HCT116 (cell line): ENCODE measurements at regions not wholly inside any gene's neighbourhood (a gene's known extent, or its start where the extent isn't known, plus 50 kb on each side); places are given as distances from the start of the nearest gene placed in this dataset.

Experiments used
- ATAC-seq: fragments of 200-7000 bp; cut with Tn5 transposase; 2 replicates; pipeline ENCODE4 v1.9.1; 2020; ENCODE audit warnings: mild to moderate bottlenecking, moderate library complexity
- BruUV-seq: library from RNA; stranded (reverse); fragments of 400-500 nt; replicated peaks from 2 replicates; lab custom pipeline; 2021; lab: Mats Ljungman, UMichigan
- CTCF ChIA-PET: fragments of 300-600 bp; sonication (Branson Sonifier 250); formaldehyde crosslinking; loops from one replicate; lab custom pipeline; 2021; ENCODE audit warnings: antibody characterized with exemption; lab: Charles Lee
- POLR2A ChIA-PET: fragments of 300-600, 350-600 bp; sonication (Branson Sonifier 250); formaldehyde crosslinking; loops from one replicate; lab custom pipeline; 2021; ENCODE audit warnings: antibody characterized with exemption; lab: Charles Lee
- RAD21 ChIA-PET, 2 experiments: fragments of 300-600 bp; sonication (Branson Sonifier 250); formaldehyde crosslinking; loops; one replicate each; lab custom pipeline; 2023; ENCODE audit warnings: low total read pairs in 2 of 2; ENCODE audit not compliant: uncharacterized antibody in 2 of 2, unreplicated experiment in 2 of 2, low non-redundant PET in 1 of 2; lab: Charles Lee
- DNase-seq: peaks from one replicate; pipeline ENCODE4 v3.0.0-alpha.2; 2010; ENCODE audit warnings: low read depth, low spot score
- H2AFZ ChIP-seq: fragments of 200-600 bp; shearing (Covaris generic), sonication (generic); 2 replicates; pipeline ENCODE4 v1.6.1; 2017; ENCODE audit warnings: low read depth, mixed run types, mixed read lengths, antibody characterized with exemption, low read length; ENCODE audit not compliant: poor library complexity, severe bottlenecking
- H3K27ac ChIP-seq: 2 replicates; pipeline ENCODE4 v1.5.1; 2012; ENCODE audit warnings: low read depth, low read length
- H3K27me3 ChIP-seq: fragments of 200-600 bp; sonication (generic); 2 replicates; pipeline ENCODE4 v1.6.1; 2016; ENCODE audit warnings: mixed run types, low read length, mixed read lengths; ENCODE audit not compliant: insufficient read depth
- H3K36me3 ChIP-seq, 2 experiments: fragments of 200-500 bp in 1 of 2; fragments of 200-600 bp in 1 of 2; sonication (Bioruptor generic) in 1 of 2; sonication (generic) in 1 of 2; 2 replicates each; pipeline versions ENCODE4 v1.5.1 to v1.6.1; 2014 to 2016; ENCODE audit warnings: low read length in 2 of 2, inconsistent platforms in 1 of 2, mixed read lengths in 1 of 2, mixed run types in 1 of 2; ENCODE audit not compliant: insufficient read depth in 2 of 2, control insufficient read depth in 1 of 2
- H3K4me1 ChIP-seq, 2 experiments: fragments of 200-600 bp in 1 of 2; sonication (generic) in 1 of 2; 2 replicates each; pipeline versions ENCODE4 v1.5.1 to v1.6.1; 2012 to 2017; ENCODE audit warnings: low read length in 2 of 2, inconsistent platforms in 1 of 2, mild to moderate bottlenecking in 1 of 2, mixed read lengths in 1 of 2, mixed run types in 1 of 2, moderate library complexity in 1 of 2; ENCODE audit not compliant: insufficient read depth in 2 of 2, control insufficient read depth in 1 of 2
- H3K4me2 ChIP-seq: fragments of 200-600 bp; sonication (generic); 2 replicates; pipeline ENCODE4 v1.6.1; 2017; ENCODE audit warnings: mixed run types, low read length, mixed read lengths
- H3K4me3 ChIP-seq, 2 experiments: fragments of 200-600 bp in 1 of 2; sonication (generic) in 1 of 2; replicated peaks in 1 of 2; 2 replicates each; pipeline ENCODE4 v1.5.1; 2011 to 2016; ENCODE audit warnings: low read length in 2 of 2, control low read depth in 1 of 2, low read depth in 1 of 2, mild to moderate bottlenecking in 1 of 2, mixed read lengths in 1 of 2, mixed run types in 1 of 2
- H3K79me2 ChIP-seq: fragments of 200-600 bp; sonication (generic); 2 replicates; pipeline ENCODE4 v1.6.1; 2017; ENCODE audit warnings: mild to moderate bottlenecking, mixed run types, low read length, moderate library complexity, mixed read lengths; ENCODE audit not compliant: insufficient read depth
- H3K9ac ChIP-seq: fragments of 200-600 bp; sonication (generic); 2 replicates; pipeline ENCODE4 v1.6.1; 2016; ENCODE audit warnings: low read length, mixed read lengths
- H3K9me2 ChIP-seq: fragments of 200-600 bp; sonication (generic), shearing (Covaris generic); 2 replicates; pipeline ENCODE4 v1.6.1; 2017; ENCODE audit warnings: mixed run types, mild to moderate bottlenecking, moderate library complexity; ENCODE audit not compliant: insufficient read depth
- H3K9me3 ChIP-seq, 2 experiments: fragments of 200-500 bp in 1 of 2; fragments of 200-600 bp in 1 of 2; sonication (Bioruptor generic) in 1 of 2; sonication (generic) in 1 of 2; 2 replicates each; pipeline ENCODE4 v1.6.1; 2014 to 2017; ENCODE audit warnings: low read length in 2 of 2, mixed read lengths in 2 of 2, inconsistent platforms in 1 of 2, low read depth in 1 of 2, mild to moderate bottlenecking in 1 of 2, mixed run types in 1 of 2, moderate library complexity in 1 of 2; ENCODE audit not compliant: control insufficient read depth in 1 of 2, insufficient read depth in 1 of 2
- H4K20me1 ChIP-seq: fragments of 200-600 bp; sonication (generic), shearing (Covaris generic); 2 replicates; pipeline ENCODE4 v1.6.1; 2017; ENCODE audit warnings: mixed run types, mild to moderate bottlenecking, moderate library complexity; ENCODE audit not compliant: insufficient read depth
- CEBPB ChIP-seq: IDR thresholded peaks from 2 replicates; pipeline ENCODE4 v1.6.1; 2012; ENCODE audit warnings: low read depth
- EGR1 ChIP-seq: IDR thresholded peaks from 2 replicates; pipeline ENCODE4 v1.6.1; 2012; ENCODE audit warnings: low read depth
- ELF1 ChIP-seq: IDR thresholded peaks from 2 replicates; pipeline ENCODE4 v1.6.1; 2012; ENCODE audit warnings: low read depth, borderline replicate concordance
- EZH2phosphoT487 ChIP-seq: fragments of 200-600 bp; IDR thresholded peaks from 2 replicates; pipeline ENCODE4 v1.6.1; 2018; ENCODE audit warnings: antibody characterized with exemption, borderline replicate concordance
- MAX ChIP-seq: IDR thresholded peaks from 2 replicates; pipeline ENCODE4 v1.6.1; 2012
- RAD21 ChIP-seq: IDR thresholded peaks from 2 replicates; pipeline ENCODE4 v1.6.1; 2012; ENCODE audit warnings: low read depth, mild to moderate bottlenecking
- SIN3A ChIP-seq: IDR thresholded peaks from 2 replicates; pipeline ENCODE4 v1.6.1; 2012; ENCODE audit warnings: low read depth
- SP1 ChIP-seq: IDR thresholded peaks from 2 replicates; pipeline ENCODE4 v1.6.1; 2012; ENCODE audit warnings: low read depth
- SRF ChIP-seq: IDR thresholded peaks from 2 replicates; pipeline ENCODE4 v1.6.1; 2012; ENCODE audit warnings: low read depth
- YY1 ChIP-seq: IDR thresholded peaks from 2 replicates; pipeline ENCODE4 v1.6.1; 2011; ENCODE audit warnings: low read length, low read depth, moderate library complexity, mild to moderate bottlenecking; ENCODE audit not compliant: insufficient replicate concordance; ENCODE audit errors: extremely low read depth
- ZNF274 ChIP-seq: fragments of 200-500 bp; sonication (Bioruptor generic); IDR thresholded peaks from 2 replicates; pipeline ENCODE4 v1.6.1; 2014; ENCODE audit warnings: mild to moderate bottlenecking, low read depth, low read length, inconsistent platforms
- intact Hi-C: fragments of 100-400 bp; cut with micrococcal nuclease; formaldehyde crosslinking; loops from 2 replicates; pipeline ENCODE4 v1.10.0; 2022
- TF ChIP-seq, protein P1 (sequence below), 3 experiments: fragments of 200-600 bp in 1 of 3; sonication (generic) in 1 of 3; IDR thresholded peaks in 2 of 3; conservative IDR thresholded peaks in 1 of 3; 2 replicates each; pipeline ENCODE4 v1.5.1; 2012 to 2017; ENCODE audit warnings: low read depth in 2 of 3, low read length in 2 of 3, antibody characterized with exemption in 1 of 3, borderline replicate concordance in 1 of 3, control low read depth in 1 of 3, mild to moderate bottlenecking in 1 of 3, mixed read lengths in 1 of 3, mixed run types in 1 of 3, moderate library complexity in 1 of 3; ENCODE audit not compliant: insufficient read depth in 1 of 3
- TF ChIP-seq, protein P2 (sequence below): IDR thresholded peaks from 2 replicates; pipeline ENCODE4 v1.6.1; 2012
- TF ChIP-seq, protein P3 (sequence below): IDR thresholded peaks from 2 replicates; pipeline ENCODE4 v1.6.1; 2011; ENCODE audit warnings: mild to moderate bottlenecking, low read length, moderate library complexity; ENCODE audit not compliant: insufficient replicate concordance; ENCODE audit errors: extremely low read depth

- DNase-seq = no peak
- H3K9me2 ChIP-seq = no peaks in the 10 kb centered on the region
- POLR2A ChIA-PET = no interaction called here
- no peak overlapping the region for H3K9ac ChIP-seq
- intact Hi-C loops = no loop called here
- no peak overlapping the region for H3K4me3 ChIP-seq
- TF ChIP-seq YY1 (no peak), EGR1 (no peak), MAX (no peak), RAD21 (no peak), CEBPB (no peak), ELF1 (no peak), SRF (no peak), EZH2phosphoT487 (no peak), ZNF274 (no peak), SIN3A (no peak), SP1 (no peak)
- TF ChIP-seq, protein P1, sequence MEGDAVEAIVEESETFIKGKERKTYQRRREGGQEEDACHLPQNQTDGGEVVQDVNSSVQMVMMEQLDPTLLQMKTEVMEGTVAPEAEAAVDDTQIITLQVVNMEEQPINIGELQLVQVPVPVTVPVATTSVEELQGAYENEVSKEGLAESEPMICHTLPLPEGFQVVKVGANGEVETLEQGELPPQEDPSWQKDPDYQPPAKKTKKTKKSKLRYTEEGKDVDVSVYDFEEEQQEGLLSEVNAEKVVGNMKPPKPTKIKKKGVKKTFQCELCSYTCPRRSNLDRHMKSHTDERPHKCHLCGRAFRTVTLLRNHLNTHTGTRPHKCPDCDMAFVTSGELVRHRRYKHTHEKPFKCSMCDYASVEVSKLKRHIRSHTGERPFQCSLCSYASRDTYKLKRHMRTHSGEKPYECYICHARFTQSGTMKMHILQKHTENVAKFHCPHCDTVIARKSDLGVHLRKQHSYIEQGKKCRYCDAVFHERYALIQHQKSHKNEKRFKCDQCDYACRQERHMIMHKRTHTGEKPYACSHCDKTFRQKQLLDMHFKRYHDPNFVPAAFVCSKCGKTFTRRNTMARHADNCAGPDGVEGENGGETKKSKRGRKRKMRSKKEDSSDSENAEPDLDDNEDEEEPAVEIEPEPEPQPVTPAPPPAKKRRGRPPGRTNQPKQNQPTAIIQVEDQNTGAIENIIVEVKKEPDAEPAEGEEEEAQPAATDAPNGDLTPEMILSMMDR (IDR thresholded peaks at IDR 0.05 in 2 of 3, conservative IDR thresholded peaks at IDR 0.05 in 1 of 3; ENCODE audit: borderline replicate concordance in 1 of 3, insufficient read depth in 1 of 3, low read depth in 2 of 3, low read length in 2 of 3) = no peak
- TF ChIP-seq, protein P2, sequence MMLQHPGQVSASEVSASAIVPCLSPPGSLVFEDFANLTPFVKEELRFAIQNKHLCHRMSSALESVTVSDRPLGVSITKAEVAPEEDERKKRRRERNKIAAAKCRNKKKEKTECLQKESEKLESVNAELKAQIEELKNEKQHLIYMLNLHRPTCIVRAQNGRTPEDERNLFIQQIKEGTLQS = no peak
- TF ChIP-seq, protein P3, sequence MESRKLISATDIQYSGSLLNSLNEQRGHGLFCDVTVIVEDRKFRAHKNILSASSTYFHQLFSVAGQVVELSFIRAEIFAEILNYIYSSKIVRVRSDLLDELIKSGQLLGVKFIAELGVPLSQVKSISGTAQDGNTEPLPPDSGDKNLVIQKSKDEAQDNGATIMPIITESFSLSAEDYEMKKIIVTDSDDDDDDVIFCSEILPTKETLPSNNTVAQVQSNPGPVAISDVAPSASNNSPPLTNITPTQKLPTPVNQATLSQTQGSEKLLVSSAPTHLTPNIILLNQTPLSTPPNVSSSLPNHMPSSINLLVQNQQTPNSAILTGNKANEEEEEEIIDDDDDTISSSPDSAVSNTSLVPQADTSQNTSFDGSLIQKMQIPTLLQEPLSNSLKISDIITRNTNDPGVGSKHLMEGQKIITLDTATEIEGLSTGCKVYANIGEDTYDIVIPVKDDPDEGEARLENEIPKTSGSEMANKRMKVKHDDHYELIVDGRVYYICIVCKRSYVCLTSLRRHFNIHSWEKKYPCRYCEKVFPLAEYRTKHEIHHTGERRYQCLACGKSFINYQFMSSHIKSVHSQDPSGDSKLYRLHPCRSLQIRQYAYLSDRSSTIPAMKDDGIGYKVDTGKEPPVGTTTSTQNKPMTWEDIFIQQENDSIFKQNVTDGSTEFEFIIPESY = no peak
- TF ChIP-seq, all 23 proteins: peak for 0
- Histone ChIP-seq H3K79me2 (no peaks in the 10 kb centered on the region), H3K27ac (no peak overlapping the region), H4K20me1 (no peaks in the 10 kb centered on the region), H3K36me3 (no peaks in the 10 kb centered on the region), H2AFZ (no peak overlapping the region), H3K4me1 (no peaks in the 10 kb centered on the region), H3K9me3 (no peaks in the 10 kb centered on the region), H3K27me3 (0 out of 2 replicates have a peak, but pooled peaks cover 9% of the 10 kb centered on the region), H3K4me2 (no peak overlapping the region)
- RAD21 ChIA-PET = no interaction called here
- ATAC-seq = no peak
- BruUV-seq = no TSS peak
- CTCF ChIA-PET = no interaction called here
Observed at GRCh38 chr15:85920956-85921355, 126.2 kb upstream of the KLHL25 start.
